HG02678 (cell line): ENCODE measurements at regions not wholly inside any gene's neighbourhood (a gene's known extent, or its start where the extent isn't known, plus 50 kb on each side); places are given as distances from the start of the nearest gene placed in this dataset.

Experiments
- ATAC-seq: cut with Tn5 transposase; IDR thresholded peaks from one replicate; pipeline ENCODE4 v1.9.1; 2021; ENCODE audit warnings: mild to moderate bottlenecking, moderate library complexity; ENCODE audit not compliant: unreplicated experiment

DNA sequence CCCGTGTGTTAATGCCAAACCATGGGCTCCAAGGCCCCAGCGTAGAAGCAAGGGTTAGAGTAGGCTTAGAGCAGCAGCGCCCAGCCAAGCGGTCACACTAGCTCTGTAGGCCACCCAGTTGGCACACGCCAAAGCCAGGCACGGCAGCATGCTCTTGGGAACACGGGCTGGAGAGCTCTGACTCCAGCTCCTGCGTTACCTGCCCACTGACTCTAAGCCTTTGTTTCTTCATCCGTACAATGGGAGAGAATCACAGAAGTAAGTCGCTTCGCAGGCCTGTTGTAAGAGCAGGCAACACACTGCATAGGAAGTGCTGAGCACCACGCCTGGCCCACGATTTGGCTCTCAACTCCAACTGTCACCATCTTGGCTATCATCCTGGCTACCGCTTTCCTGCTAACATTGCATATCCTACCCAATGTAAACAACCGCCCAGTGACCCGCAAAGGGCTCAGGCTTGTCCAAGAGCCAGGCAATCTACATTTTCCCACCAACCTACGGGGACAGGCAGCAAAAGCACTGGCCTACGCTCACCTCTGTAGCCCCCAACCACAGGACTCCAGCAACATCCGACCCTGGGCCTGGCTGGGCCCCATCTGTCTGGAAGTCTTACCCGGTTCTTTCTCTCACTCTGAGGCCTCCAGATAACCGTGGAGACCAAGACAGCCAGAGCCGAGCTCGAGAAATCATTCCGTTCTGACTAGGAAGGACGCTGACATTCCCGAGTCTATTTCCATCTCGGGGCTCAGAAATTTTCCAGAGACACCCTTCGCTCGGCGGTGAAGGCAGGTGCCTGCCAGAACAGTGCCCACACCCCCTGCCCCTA lies 91.5 kb upstream of the ZNF507 start:
- ATAC-seq: no peak

DNA sequence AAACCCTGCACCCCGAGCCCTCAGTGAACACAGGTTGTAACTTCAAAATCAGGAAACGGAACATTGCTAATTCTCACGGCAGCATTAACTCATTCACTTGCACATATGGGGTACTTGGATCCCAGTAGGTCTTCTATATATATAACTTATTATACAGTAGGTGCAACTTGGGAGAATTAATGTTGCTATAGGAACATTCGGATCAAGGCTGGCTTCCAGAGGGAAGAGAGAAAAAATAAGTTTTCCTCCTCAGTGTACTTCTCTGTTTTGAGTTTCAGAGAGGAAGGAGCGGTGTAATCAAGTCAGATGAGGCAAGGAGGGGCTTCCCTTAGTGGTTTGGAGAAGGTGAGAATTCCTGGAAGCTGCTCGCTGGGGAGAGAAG lies 90.9 kb upstream of the ZNF507 start:
- no peak for ATAC-seq

DNA sequence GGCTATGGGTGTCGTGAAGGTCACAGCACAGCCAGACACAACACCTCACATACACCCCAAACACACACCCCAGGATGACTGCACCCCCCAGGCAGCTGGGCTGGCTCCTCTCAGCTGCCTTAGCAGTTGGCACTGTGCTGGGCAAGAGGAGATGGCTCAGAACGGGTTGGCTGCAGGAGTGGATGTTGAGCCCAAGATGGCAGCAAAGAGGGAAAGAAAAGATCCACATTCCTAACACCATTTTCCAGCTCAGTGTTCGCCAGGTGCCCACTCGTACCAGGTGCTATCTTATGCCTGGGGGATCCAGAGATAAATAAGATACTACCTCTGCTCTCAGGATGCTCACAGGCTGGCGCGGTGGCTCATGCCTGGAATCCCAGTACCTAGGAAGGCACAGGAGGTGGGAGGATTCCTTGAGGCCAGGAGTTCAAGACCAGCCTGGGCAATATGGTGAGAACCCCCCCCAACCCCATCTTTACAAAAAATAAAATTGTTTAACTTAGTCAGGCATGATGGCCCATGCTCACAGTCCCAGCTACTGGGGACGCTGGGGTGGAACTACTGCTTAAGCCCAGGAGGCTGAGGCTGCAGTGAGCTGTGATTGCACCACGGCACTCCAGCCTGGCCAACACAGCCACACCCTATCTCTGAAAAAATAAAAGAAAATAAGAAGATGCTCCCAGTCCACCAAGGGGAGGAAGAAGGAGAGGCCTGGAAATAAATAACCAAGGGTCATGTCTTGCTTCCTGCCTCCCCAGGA lies 89.7 kb upstream of the ZNF507 start:
- no peak for ATAC-seq

DNA sequence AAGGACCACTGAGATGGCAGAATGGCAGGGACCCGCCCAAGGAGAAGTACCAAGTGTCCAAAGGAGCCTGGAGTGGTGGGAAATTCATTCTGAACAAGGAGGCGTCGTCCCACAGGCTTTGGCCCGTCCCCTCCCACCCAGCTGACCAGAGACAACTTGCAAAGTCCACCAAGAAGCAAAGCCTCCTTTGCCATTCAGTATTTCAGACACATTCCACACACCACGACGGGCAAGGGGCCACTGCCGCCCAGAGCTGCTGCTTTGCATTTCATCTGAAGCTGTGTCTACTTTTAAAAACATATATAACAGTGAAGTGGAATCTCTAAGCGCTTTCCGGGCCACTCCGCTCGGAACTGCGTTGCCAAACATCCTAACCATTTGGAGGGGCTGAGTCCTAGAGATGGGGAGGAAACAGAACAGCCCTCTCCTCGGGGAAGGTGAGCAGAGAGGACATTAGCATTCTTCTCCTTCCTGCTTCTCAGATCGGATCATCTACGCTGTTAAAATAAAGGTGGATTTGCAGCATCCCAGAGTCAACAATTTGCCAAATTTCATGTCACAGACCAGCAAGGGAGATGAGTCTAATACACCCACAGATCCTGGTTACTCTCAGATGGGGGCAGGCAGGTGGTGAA lies 89.0 kb upstream of the ZNF507 start:
- ATAC-seq: no peak

DNA sequence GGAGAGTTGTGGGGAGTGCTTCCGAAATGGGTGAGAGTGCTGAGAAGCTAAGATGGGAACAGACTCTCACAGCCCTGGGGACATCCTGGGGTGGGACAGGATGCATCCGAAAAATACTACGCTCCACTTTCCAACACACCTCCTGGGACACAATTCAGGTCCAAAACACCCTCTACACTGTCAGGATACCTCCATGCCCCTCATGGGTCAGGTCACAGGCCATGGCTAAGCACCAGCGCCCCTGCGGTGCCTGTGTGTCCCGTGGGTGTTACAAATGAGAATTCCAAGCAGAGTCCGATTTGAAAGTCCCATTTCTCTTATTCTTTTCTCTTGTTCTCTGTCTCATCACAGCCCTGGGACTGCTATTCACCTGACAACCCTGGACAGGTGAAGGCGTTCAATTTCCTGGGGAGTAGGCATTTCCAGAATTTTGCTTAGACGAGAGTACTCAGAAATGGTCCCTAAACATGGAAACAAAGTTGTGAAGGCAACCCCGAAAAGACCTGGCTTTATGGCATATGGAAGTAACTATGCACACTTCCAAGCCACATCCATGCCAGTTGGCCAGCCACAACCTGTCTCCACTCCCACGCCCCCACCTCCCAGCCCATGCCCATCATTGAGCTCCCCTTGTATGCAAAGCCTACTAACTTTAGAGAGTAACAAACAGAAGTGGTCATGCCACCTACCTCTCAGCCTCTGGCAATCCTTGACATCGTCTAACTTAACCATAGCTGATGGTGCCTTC lies 87.9 kb upstream of the ZNF507 start:
- no peak for ATAC-seq

DNA sequence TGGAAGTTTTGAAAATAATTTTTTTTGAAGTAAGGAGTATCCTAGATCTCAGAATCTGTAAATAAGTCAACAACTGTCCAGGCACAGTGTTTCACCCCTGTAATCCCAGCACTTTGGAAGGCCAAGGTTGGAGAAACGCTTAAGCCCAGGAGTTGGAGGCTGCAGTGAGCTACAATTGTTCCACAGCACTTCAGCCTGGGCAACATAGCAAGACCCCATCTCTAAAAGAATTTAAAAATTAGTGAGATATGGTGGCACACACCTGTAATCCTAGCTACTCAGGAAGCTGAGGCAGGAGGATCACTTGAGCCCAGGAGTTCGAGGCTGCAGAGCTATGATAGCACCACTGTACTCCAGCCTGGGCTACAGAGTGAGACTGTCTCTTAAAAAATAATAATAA lies 87.2 kb upstream of the ZNF507 start:
- ATAC-seq: no peak

DNA sequence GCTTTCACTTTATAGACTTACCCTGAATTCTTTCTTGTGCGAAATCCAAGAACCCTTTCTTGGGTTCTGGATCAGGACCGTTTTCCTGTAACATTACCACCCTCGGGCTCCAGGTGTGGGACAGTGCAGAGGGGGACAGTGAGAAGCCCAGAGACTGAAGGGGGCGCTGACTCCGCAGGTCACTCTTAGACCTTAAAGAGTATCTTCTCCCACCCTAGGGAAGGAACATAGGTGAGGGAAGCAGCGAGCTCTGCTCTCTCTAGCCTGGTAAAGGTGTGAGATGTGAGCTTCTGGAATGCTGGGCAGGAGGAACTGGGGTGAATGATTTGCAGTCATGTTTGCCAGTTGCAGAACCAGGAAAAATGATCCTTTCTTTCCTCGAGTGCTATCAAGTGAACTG lies 80.8 kb upstream of the ZNF507 start:
- no peak for ATAC-seq

DNA sequence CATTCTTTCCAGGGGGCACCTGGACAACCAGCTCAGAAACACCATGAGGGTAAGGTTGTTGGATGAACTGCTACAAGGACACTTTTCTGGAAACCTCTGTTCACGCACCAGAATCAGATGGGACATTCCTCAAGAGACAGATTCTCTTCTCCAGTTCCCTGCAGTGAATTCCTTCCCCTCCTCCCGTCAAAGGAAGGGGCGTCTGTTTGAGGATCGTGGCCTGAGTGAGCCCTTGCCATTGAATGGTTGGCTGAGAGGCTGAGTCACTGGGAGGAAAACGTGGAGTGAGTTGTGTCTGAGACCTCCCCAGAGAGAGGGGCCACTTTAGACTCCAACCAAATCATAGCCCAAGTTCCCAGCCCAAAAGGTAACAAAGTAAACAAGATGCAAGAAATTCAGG lies 79.4 kb upstream of the ZNF507 start:
- ATAC-seq: no peak

DNA sequence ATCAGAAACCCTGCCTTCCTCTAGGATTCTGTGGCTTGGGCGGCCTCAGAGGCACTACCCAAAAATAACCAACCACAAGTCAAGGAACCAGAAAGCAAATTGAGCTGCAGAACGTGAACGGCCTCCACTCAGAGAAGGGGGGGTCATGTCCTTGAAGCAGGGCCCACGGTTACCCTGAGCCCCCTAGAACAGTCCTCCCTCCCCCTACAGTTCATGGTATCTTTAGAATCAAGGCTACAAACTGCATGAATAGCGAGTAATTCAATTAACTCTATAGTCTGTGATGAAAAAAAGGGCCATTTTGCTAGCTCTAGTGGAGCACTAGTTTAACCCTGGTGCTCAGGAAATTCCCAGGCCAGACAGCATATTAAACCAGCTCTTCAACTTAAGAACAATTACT lies 79.0 kb upstream of the ZNF507 start:
- no peak for ATAC-seq

DNA sequence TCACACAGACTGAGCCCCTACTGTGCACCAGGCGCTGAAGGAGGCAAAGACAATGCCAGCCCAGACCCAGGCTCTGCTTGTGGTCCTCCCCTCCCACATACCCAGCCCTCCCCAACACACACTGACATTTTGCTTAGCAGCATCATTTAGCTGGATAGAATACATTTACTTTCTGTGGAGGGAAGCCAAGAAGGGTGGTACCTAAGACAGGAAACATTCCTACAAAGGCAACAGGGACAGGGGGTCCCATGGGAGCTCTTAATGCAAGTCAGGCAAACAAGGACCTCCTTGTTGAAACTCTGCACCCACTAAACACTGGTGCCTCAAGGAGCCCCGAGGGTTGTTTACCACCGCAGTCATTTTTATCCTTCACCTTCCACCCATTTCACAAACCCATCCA lies 77.0 kb upstream of the ZNF507 start:
- no peak for ATAC-seq

DNA sequence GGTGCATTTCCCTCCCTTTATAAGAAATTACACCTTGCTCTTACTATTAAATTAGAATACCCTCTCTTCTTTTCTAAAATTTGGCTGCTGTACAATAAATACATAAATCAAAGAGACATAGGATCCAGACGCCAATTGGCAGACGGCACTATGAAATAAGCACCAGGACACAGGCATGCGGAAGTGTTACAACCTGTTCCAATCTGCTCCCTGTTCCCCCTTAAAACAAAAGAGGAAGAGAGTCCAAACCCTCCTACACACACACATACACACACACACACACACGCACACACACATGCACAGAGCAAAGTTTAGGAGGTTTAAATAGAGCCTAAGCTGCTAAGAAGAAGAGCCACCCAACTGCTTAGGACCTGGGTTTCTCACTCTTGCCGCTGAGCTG lies 75.6 kb upstream of the ZNF507 start:
- no peak for ATAC-seq

DNA sequence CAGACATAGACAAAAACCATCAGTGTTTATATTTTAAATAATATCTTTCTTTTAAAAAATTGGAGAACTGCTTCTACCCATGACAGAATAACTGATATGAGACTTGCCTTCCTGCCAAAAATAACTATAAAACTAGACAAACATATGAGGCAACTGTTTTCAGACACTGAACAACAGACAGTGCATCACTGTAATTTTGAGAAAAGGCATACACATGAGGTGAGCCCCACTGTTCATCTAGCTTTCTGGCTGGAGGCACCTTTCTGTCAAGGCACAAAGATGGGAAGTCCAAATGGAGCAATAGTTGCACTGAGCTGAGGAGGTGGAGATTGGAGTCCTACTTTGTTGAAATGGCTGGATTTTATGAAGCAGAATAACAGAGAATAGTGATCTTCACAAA lies 71.9 kb upstream of the ZNF507 start:
- no peak for ATAC-seq

DNA sequence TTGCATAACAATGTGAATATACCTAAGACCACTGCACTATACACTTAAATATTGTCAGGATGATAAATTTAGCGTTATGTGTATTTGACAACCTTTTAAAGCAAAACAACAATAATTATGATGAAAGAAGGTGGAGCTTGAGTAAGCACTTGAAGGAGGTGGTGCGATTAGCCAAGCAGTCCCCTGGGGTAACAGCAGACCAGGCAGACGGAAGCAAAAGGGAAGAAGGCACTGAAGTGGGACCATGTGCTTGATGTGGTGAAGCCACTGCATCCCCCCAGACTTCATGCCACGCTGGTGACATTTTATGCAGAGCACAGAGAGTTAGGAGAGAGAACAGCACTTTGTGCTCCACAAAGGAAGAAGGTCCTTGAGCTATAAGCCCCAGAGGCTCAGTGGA lies 58.3 kb upstream of the ZNF507 start:
- no peak for ATAC-seq

DNA sequence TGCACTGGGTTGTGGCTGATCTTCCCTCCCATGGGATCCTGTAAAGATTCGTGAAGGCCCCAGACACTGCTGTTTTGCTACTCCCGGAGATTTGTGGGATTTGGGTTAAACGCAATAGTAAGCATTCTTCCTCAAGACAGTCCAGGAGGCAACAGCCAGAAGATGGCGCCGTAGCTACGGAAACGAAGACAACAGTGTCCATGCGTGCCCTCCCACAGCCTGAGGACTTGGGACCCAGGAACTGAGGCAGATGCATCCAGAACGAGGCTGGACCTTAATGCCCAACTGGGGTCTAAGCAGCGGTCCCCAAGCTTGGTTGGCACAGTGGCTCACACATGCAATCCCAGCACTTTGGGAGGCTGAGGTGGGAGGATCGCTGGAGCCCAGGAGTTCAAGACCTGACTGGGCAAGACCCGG lies 57.6 kb upstream of the ZNF507 start:
- no peak for ATAC-seq

DNA sequence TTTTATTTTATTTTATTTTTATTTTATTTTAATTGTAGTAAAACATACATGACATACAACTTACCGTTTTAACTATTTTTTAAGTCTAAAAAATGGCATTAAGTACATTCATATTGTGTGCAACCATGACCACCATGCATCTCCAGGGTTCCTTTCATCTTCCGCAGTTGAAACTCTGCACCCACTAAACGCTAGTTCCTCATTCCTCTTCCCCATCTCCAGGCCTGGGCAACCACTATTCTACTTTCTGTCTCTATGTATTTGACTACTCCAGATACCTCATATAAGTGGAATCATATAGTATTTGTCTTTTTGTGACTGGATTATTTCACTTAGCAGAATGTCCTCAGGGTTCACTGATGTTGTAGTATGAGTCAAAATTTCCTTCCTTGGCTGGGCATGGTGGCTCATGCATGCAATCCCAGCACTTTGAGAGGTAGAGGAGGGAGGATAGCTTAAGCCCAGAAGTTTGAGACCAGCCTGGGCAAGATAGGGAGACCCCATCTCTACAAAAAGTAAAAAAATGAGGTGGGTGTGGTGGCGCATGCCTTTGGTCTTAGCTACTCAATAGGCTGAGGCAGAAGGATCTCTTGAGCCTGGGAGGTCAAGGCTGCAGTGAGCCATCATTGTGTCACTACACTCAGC lies 55.7 kb upstream of the ZNF507 start:
- ATAC-seq: no peak

DNA sequence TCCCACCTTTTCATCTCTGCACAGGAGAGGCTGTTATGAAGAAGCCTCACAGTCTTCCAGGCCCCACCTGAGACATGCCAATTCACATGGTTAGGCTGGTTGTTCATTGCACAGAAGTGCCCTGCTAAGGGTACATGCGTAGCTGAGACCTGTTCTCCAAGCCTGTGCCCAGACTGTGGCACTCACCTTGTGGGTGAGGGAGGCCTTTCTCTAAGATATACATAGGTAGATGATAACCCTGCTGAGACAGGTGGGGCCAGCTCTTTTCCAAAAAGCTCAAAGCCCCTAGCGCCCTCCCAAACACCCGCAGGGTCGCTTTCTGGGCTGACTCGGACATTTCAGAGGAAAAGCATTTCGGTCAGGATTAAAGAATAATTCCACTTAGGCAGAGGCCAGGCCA lies 53.5 kb upstream of the ZNF507 start:
- ATAC-seq: no peak

DNA sequence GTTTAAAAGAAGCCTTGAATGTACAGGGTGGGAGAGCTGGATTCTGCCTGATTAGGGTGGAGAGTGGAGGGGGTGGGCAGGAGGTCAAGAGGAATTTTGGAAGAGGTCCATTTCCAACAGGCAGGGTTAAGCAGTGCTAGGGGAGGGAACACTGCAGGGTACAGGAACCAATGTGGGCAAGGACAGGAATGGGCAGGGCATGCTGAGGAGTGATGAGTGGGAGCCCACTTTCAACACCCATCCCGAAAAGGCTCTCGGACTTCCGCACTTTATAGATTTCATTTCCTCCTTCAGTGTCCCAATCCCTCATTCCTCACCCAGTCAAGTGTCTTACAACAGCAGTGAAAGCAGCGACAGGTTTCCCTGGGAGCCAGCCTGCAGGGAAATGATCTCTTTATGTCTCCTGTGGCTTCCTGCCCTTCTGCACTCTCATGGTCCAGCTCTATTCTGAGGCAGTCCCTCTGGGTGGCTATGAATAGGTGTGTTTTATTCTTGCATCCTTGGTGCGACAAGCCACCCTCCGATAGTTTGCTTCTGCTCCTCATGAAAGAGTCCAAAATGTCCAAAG lies 50.5 kb upstream of the ZNF507 start:
- no peak for ATAC-seq
